ENCODE measurements at regions not wholly inside any gene's neighbourhood (a gene's known extent, or its start where the extent isn't known, plus 50 kb on each side); places are given as distances from the start of the nearest gene placed in this dataset.

- no peak for TF ChIP-seq CTCF (IDR thresholded peaks at IDR 0.05)
- no peak for TF ChIP-seq POLR2A (IDR thresholded peaks at IDR 0.05)
Observed at GRCh38 chr10:80720549-80720948, 182.8 kb downstream of the SH2D4B start.
